ENCODE measurements at regions not wholly inside any gene's neighbourhood (a gene's known extent, or its start where the extent isn't known, plus 50 kb on each side); places are given as distances from the start of the nearest gene placed in this dataset. TPM values are rescaled to one million over a fixed set of nuclear protein-coding genes. Genes with fewer than 3 reads are reported as not detected.
"Not testable (repeated sequence)": the region's sequence is repeated elsewhere in the genome, so short reads cannot be mapped to it uniquely, and the experiment has no call there.

- not testable (repeated sequence) for H3K4me2 ChIP-seq (ENCODE audit: low read length); H3K9ac ChIP-seq (ENCODE audit: low read depth, low read length); H3K36me3 ChIP-seq (ENCODE audit: insufficient read depth, low read length); H3K4me3 ChIP-seq (ENCODE audit: low read length); H3K4me1 ChIP-seq (ENCODE audit: control insufficient read depth, insufficient read depth, low read length); H3K27me3 ChIP-seq (ENCODE audit: control insufficient read depth, insufficient read depth, low read length); H3K9me3 ChIP-seq (replicated peaks; ENCODE audit: low read length)
Observed at GRCh38 chr10:38437359-38437758, 343.2 kb downstream of the ZNF37A start.

- H3K4me3 ChIP-seq (ENCODE audit: low read length); H3K9ac ChIP-seq (ENCODE audit: low read depth, low read length); H3K9me3 ChIP-seq (replicated peaks; ENCODE audit: low read length); H3K36me3 ChIP-seq (ENCODE audit: insufficient read depth, low read length); H3K27me3 ChIP-seq (ENCODE audit: control insufficient read depth, insufficient read depth, low read length); H3K4me2 ChIP-seq (ENCODE audit: low read length); H3K4me1 ChIP-seq (ENCODE audit: control insufficient read depth, insufficient read depth, low read length): not testable (repeated sequence)
Observed at GRCh38 chr10:38448614-38449355, 354.6 kb downstream of the ZNF37A start.

DNA sequence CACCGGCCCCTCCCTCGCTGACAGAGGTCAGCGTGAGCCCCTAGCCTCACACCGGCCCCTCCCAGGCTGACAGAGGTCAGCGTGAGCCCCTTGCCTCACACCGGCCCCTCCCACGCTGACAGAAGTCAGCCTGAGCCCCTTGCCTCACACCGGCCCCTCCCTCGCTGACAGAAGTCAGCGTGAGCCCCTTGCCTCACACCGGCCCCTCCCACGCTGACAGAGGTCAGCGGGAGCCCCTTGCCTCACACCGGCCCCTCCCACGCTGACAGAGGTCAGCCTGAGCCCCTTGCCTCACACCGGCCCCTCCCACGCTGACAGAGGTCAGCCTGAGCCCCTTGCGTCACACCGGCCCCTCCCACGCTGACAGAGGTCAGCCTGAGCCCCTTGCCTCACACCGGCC is 355.5 kb downstream of the ZNF37A start:
- not testable (repeated sequence) for H3K36me3 ChIP-seq (ENCODE audit: insufficient read depth, low read length); H3K9me3 ChIP-seq (replicated peaks; ENCODE audit: low read length); H3K4me2 ChIP-seq (ENCODE audit: low read length); H3K9ac ChIP-seq (ENCODE audit: low read depth, low read length); H3K4me1 ChIP-seq (ENCODE audit: control insufficient read depth, insufficient read depth, low read length); H3K4me3 ChIP-seq (ENCODE audit: low read length); H3K27me3 ChIP-seq (ENCODE audit: control insufficient read depth, insufficient read depth, low read length)

DNA sequence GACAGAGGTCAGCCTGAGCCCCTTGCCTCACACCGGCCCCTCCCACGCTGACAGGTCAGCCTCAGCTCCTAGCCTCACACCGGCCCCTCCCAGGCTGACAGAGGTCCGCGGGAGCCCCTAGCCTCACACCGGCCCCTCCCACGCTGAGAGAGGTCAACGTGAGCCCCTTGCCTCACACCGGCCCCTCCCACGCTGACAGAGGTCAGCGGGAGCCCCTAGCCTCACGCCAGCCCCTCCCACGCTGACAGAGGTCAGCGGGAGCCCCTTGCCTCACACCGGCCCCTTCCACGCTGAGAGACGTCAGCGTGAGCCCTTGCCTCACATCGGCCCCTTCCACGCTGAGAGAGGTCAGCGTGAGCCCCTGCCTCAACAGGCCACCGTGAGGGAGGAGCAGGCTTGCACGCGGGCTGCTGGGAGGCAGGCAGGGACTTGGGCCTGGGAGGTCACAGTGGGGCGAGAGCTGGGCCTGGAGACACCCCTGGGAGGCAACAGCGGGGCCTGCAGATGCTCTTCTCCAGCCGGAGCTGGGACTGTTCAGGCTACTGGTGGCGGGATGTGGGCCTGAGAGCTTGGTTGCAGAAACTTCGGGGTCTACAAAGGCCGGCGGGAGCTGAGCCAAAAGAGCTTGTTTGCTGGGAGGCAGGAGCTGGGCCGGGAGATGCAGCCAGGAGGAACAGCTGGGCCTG is 356.4 kb downstream of the ZNF37A start:
- not testable (repeated sequence) for H3K9me3 ChIP-seq (replicated peaks; ENCODE audit: low read length); H3K27me3 ChIP-seq (ENCODE audit: control insufficient read depth, insufficient read depth, low read length); H3K4me2 ChIP-seq (ENCODE audit: low read length); H3K9ac ChIP-seq (ENCODE audit: low read depth, low read length); H3K36me3 ChIP-seq (ENCODE audit: insufficient read depth, low read length); H3K4me3 ChIP-seq (ENCODE audit: low read length); H3K4me1 ChIP-seq (ENCODE audit: control insufficient read depth, insufficient read depth, low read length)

GRCh38 chr10:38451306-38451967 is 357.3 kb downstream of the ZNF37A start:
- H3K9ac ChIP-seq (ENCODE audit: low read depth, low read length); H3K36me3 ChIP-seq (ENCODE audit: insufficient read depth, low read length); H3K4me1 ChIP-seq (ENCODE audit: control insufficient read depth, insufficient read depth, low read length); H3K9me3 ChIP-seq (replicated peaks; ENCODE audit: low read length); H3K27me3 ChIP-seq (ENCODE audit: control insufficient read depth, insufficient read depth, low read length); H3K4me2 ChIP-seq (ENCODE audit: low read length); H3K4me3 ChIP-seq (ENCODE audit: low read length): not testable (repeated sequence)

Small RNA genes in the stretch of these regions (small RNA-seq; reads per million reads assigned to genes)
- gene AL117339.3 (not detected), gene RNU6-1118P (not detected)

All from skeletal muscle satellite cell (primary cell).